AG04450 (cell line): ENCODE measurements at regions not wholly inside any gene's neighbourhood (a gene's known extent, or its start where the extent isn't known, plus 50 kb on each side); places are given as distances from the start of the nearest gene placed in this dataset.

ENCODE experiments used
- CTCF ChIA-PET: fragments of 300-600, 350-600 bp; formaldehyde crosslinking; extraction: SDS; loops from one replicate; lab custom pipeline; 2022; ENCODE audit warnings: antibody characterized with exemption, inconsistent platforms; lab: Charles Lee
- POLR2A ChIA-PET: fragments of 350-600 bp; formaldehyde crosslinking; extraction: SDS; loops from one replicate; lab custom pipeline; 2021; ENCODE audit warnings: antibody characterized with exemption, inconsistent platforms; lab: Yijun Ruan, JAX
- DNase-seq: peaks from one replicate; pipeline ENCODE4 v3.0.0-alpha.2; 2011; ENCODE audit warnings: low read depth, low spot score
- H3K27ac ChIP-seq: one replicate; pipeline ENCODE4 v1.5.1; 2012; ENCODE audit warnings: low read depth, low read length, control low read depth
- H3K27me3 ChIP-seq: one replicate; pipeline ENCODE4 v1.6.0; 2012; ENCODE audit warnings: low read length; ENCODE audit not compliant: control insufficient read depth, insufficient read depth
- H3K4me3 ChIP-seq: 2 replicates; pipeline ENCODE4 v1.5.1; 2011; ENCODE audit warnings: mild to moderate bottlenecking, low read depth, low read length, control low read depth
- H3K9me3 ChIP-seq: 2 replicates; pipeline ENCODE4 v1.5.1; 2012; ENCODE audit warnings: low read length; ENCODE audit not compliant: control insufficient read depth, insufficient read depth
- TF ChIP-seq, protein P1 (sequence below): IDR thresholded peaks from 2 replicates; pipeline ENCODE4 v1.5.1; 2011; ENCODE audit warnings: low read depth, low read length, control low read depth, inconsistent platforms

DNA sequence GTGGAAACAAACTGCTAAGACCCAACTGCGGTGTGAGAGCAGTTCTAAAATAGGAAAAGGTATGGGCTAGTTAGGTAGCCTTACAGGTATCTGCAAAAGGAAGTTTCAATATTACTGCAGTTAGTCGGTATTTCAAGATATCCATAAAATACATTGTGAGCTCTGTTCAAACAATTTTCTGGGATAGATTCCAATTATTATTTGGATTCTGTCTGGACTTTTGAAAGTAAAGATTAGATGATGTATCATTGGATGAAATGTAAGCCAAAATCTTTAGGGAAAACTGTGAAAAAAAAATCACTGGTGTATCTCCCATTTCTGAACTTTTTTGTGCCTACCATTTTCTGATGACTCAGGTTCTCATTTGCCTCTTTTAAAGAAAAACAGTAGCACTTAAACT is 621.6 kb downstream of the CCER1 start:
- no peak for DNase-seq
- CTCF ChIA-PET = interaction anchor here (0.8 kb wide), 1 partner anchor 21 kb away, joined by 3 read pairs; no protein-coding TSS in a partner anchor
- TF ChIP-seq, protein P1, sequence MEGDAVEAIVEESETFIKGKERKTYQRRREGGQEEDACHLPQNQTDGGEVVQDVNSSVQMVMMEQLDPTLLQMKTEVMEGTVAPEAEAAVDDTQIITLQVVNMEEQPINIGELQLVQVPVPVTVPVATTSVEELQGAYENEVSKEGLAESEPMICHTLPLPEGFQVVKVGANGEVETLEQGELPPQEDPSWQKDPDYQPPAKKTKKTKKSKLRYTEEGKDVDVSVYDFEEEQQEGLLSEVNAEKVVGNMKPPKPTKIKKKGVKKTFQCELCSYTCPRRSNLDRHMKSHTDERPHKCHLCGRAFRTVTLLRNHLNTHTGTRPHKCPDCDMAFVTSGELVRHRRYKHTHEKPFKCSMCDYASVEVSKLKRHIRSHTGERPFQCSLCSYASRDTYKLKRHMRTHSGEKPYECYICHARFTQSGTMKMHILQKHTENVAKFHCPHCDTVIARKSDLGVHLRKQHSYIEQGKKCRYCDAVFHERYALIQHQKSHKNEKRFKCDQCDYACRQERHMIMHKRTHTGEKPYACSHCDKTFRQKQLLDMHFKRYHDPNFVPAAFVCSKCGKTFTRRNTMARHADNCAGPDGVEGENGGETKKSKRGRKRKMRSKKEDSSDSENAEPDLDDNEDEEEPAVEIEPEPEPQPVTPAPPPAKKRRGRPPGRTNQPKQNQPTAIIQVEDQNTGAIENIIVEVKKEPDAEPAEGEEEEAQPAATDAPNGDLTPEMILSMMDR = no peak

DNA sequence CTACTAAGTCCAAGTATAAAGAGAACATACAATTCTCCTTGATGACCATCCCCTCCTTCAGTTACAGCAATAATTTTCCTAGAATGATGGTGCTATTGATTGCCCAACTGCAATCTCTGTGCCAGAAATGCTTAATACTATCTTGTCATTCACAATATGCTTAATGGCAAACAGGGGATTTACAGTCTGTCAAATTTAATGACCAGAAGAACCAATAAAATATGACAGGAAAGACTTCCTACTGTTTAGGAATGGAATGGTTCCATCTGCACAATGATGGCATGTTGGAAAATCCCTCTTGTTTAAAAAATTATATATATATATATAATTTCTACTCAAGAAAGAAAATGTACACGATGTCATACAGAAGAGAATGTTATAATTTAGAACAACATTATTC is 623.2 kb downstream of the CCER1 start:
- CTCF ChIA-PET = no interaction called here
- POLR2A ChIA-PET = no interaction called here
- Histone ChIP-seq H3K9me3 (no peaks in the 10 kb centered on the region), H3K4me3 (no peak overlapping the region), H3K27ac (no peak overlapping the region), H3K27me3 (no peaks in the 10 kb centered on the region)
- no peak for DNase-seq
- TF ChIP-seq, protein P1 = no peak

More for the DNA sequence above, 621.6 kb downstream of the CCER1 start:
- H3K27me3 ChIP-seq = no peaks in the 10 kb centered on the region
- POLR2A ChIA-PET = no interaction called here
- no peak overlapping the region for H3K4me3 ChIP-seq
- H3K27ac ChIP-seq = no peak overlapping the region
- no peaks in the 10 kb centered on the region for H3K9me3 ChIP-seq

DNA sequence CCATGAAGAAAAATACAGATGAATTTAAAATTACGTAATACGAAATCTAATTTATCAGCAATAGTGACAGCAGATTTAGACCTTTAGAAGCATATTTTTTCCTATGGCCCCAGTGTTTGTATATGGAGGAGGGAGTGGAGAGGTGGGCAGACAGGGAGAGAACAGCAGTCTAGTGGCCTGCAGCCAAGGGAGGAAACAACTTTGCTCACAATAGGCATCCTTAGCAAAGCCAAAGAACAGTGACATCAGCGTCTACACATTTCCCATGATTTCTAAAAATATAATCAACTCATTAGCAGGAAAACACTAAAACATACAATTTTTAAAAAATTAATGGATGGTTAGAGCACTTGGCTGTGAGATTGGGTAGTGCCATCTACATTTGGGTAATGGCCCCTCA is 622.6 kb upstream of the ATP2B1 start:
- CTCF ChIA-PET = no interaction called here
- Histone ChIP-seq H3K4me3 (no peak overlapping the region), H3K27ac (no peak overlapping the region), H3K9me3 (no peaks in the 10 kb centered on the region), H3K27me3 (no peaks in the 10 kb centered on the region)
- DNase-seq = no peak
- TF ChIP-seq, protein P1 = no peak
- POLR2A ChIA-PET = no interaction called here

DNA sequence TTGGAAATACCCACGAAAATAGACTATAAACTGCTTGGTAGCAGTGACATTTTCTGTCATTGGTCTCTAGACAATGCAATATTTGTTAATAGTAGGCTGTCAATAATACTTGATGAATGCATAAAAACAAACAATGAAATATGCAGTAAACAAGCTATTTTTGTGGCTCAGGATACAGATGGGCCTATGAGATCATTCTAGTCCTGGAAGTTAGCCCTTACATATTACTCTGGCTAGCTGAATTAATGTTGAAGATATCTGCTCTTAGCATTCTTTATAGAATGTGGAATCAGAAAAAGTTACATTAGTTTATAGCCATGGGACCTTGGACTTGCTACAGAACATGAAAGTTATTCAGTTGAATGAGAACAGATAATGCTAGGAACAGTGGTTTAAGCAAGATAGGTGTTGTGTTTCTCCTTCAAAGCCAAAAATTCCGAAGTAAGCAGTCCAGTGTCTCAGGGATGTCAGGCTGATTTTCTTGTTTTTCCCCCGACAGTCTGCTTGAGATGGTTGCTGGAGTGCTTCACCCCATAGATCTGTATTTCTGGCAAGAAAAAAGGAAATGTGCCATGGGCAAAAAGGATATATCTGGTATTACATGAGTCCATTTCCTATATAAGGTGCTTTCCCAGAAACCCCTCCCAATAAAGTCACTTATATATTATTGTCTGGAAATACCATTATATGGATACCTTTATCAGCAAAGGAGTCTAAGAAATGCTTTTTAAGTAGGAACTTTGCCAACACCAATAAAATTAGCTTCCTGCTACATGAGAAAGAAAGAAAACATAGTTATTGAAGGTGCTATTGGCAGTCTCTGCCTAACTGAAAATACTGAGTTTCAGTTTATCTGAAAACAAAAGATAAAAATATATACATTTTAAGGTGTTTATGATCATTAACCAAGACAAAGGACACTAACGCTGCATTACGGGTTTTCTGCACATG is 619.4 kb upstream of the ATP2B1 start:
- DNase-seq = no peak
- ChIA-PET POLR2A (no interaction called here), CTCF (interaction anchor here (0.7 kb wide), 1 partner anchor 200 kb away, joined by 6 read pairs; no protein-coding TSS in a partner anchor)
- H3K27me3 ChIP-seq = no peaks in the 10 kb centered on the region
- H3K4me3 ChIP-seq = no peak overlapping the region
- no peaks in the 10 kb centered on the region for H3K9me3 ChIP-seq
- TF ChIP-seq, protein P1 = no peak
- H3K27ac ChIP-seq = no peak overlapping the region

DNA sequence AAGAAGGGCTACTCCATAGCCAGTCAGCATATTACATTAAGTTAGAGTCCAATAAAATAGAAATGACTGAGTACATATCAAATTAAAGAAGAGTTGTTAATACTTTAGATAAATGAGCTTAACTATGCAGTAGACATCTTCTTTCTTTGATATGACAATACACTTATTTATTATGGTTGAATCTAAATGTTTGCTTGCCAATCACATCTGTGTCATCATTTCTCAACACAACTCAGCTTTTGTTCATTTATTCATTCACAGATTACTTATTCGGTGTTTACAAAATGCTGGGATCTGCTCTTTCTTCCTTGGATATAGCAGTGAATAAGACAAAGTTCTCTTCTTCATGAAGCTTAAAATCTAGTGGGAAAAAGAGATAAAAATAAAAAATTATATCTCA is 614.6 kb upstream of the ATP2B1 start:
- DNase-seq = no peak
- ChIA-PET CTCF (no interaction called here), POLR2A (no interaction called here)
- Histone ChIP-seq H3K4me3 (no peak overlapping the region), H3K27me3 (no peaks in the 10 kb centered on the region), H3K27ac (no peak overlapping the region), H3K9me3 (no peaks in the 10 kb centered on the region)
- TF ChIP-seq, protein P1 = no peak
